ENCODE measurements at regions not wholly inside any gene's neighbourhood (a gene's known extent, or its start where the extent isn't known, plus 50 kb on each side); places are given as distances from the start of the nearest gene placed in this dataset.

DNA sequence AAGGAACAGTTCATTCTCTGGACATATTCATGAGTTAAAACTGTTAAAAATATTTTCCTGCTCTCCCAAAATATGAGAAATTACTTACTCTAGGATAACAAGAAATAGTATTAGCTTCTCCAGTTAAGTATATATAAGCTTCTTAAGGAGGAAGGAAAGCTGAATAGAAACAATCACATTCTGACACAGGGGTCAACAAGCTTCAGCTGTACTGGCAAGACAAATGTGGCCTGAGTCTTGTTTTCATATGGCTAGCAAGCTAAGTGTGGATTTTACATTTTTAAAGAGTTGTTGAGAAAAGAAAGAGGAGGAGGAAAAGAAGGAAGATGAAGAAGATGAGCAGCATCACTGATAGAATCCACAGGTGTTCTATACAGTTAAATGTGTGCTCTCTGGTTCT lies 313.8 kb downstream of the ZPLD1 start:
- no peak for DNase-seq (ENCODE audit: low read depth in 2 of 2)

- DNase-seq (ENCODE audit: low read depth in 2 of 2): no peak
Observed at GRCh38 chr3:102750322-102750721, 315.5 kb downstream of the ZPLD1 start.

- DNase-seq (ENCODE audit: low read depth in 2 of 2): no peak
Observed at GRCh38 chr3:102753901-102754300, 319.1 kb downstream of the ZPLD1 start.

- DNase-seq (ENCODE audit: low read depth in 2 of 2): no peak
Observed at GRCh38 chr3:102756706-102757105, 321.9 kb downstream of the ZPLD1 start.

GRCh38 chr3:102757950-102758349 lies 323.1 kb downstream of the ZPLD1 start:
- DNase-seq (ENCODE audit: low read depth in 2 of 2): no peak

GRCh38 chr3:102761766-102762165 lies 327.0 kb downstream of the ZPLD1 start:
- DNase-seq (ENCODE audit: low read depth in 2 of 2): no peak

DNA sequence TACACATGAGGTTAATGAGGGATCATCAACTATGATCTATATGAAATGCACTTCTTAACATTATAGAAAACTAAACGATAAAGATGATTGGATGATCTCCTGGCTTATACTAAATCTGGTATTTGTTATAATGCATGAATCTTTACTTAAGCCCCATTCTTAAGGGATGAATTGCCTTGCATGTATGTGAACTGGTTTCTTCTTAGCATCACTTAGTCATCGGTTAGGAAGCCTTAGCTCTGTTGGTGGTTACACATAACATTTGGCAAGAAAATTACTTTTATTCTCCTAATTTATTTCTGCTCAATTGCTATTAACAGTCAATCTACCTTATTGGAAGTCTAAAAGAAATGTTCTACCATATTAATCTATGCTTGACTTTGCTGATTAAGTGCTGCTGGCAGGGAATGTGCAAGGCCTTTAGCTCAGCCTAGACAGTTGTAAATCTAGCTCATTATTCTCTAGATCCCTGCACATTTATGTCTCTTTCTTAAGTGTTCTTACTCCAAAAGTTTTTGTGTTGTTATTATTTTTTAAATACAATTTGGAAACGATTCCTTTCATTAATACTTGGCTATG lies 356.0 kb downstream of the ZPLD1 start:
- DNase-seq (ENCODE audit: low read depth in 2 of 2): no peak

- no peak for DNase-seq (ENCODE audit: low read depth in 2 of 2)
Observed at GRCh38 chr3:102791641-102792589, 357.1 kb downstream of the ZPLD1 start.

- no peak for DNase-seq (ENCODE audit: low read depth in 2 of 2)
Observed at GRCh38 chr3:102796804-102797203, 362.0 kb downstream of the ZPLD1 start.

GRCh38 chr3:102802819-102803420 lies 368.1 kb downstream of the ZPLD1 start:
- no peak for DNase-seq (ENCODE audit: low read depth in 2 of 2)

- DNase-seq (ENCODE audit: low read depth in 2 of 2): no peak
Observed at GRCh38 chr3:102810937-102811336, 376.1 kb downstream of the ZPLD1 start.

DNA sequence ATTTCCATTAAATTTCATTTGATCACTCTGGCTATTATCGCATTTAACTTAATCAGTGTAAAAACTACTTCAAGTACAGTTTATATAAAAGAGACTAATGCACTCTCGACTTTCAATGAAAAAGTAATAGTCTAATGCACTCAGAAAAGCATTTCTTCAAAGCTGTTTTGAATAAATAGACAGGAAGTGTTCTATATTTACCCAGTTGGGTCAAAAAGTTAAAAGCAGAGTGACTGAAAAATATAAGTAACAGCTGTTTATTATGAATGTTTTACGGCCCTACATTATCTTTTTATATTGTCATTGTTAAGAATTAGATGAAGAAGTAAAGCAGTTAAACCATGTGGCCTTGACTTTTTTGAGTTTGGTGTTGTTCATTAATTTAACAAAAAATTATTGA lies 391.8 kb downstream of the ZPLD1 start:
- no peak for DNase-seq (ENCODE audit: low read depth in 2 of 2)

- no peak for DNase-seq (ENCODE audit: low read depth in 2 of 2)
Observed at GRCh38 chr3:102827386-102827785, 392.6 kb downstream of the ZPLD1 start.

DNA sequence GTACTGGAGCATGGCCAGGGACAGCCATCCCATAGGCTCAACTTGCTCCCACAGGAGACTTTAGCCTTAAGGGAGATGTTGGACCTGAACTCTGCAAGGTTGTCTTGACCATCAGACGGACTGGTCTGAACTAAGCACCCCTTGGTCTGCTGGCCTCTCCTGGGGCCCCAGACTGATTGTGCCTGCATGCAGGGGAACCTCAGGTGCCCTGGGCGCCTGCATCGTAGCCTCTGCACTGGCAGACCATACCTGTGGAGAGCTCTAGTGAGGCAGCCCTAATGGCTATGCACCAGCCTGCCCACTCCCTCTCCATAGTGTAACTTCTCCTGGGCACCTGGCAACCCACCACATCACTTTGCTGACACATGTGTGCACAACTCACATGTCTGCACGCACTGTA lies 395.6 kb downstream of the ZPLD1 start:
- no peak for DNase-seq (ENCODE audit: low read depth in 2 of 2)

- no peak for DNase-seq (ENCODE audit: low read depth in 2 of 2)
Observed at GRCh38 chr3:102841866-102842265, 407.1 kb downstream of the ZPLD1 start.

- DNase-seq (ENCODE audit: low read depth in 2 of 2): no peak
Observed at GRCh38 chr3:102866845-102867244, 432.0 kb downstream of the ZPLD1 start.

DNA sequence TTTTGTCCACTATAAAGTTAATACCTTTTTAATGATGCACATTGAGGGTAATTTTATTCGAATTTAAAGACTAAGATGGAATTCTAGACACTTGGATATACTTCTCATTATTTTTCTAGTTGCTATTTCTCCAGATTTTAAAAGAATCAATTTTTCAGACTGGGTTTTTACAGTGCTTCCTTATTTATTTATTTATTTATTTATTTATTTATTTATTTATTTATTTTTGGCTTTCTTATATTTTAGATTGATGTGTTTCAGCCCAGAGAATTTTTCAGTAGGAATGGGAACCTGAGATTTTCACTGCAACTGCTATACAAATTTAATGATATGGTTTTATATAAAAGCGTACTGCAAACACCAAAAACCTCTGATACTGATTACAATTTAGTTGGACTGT lies 448.7 kb downstream of the ZPLD1 start:
- DNase-seq (ENCODE audit: low read depth in 2 of 2): no peak

DNA sequence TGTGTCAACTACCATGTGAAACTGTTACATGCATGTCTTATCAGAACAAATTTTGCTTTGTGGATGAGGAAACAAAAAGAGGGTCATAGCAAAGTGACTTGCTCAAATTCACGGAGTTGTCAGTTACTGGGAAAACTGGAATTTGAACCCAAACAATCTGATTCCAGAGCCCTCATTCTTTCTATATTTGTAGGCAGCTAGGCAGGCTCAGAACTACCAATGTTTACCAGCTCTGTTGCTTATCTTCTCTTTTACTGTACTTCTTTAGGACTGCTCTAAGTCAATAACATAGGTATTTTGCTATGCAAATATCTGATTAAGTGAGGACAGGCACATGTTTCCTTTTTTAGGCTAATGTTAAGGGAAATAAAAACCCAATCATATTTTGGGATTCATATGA lies 450.5 kb downstream of the ZPLD1 start:
- DNase-seq (ENCODE audit: low read depth in 2 of 2): no peak

DNA sequence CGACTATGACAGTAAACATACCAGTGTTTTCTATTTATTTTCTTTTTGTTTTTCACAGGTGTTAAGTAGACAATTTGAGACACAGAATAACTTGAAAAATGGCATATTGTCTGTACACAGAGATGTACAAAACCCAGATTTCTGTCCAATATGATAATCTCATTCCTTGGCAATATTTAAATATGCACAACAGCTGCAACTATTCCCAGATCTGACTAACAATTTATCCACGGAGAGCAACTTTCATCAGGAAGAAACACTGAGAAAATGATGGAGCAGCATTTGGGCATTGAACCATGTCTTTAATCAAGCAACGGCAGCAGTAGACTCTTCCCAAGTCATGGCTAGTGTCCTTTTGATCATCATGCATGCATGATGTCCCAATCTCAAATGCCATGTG lies 452.6 kb downstream of the ZPLD1 start:
- no peak for DNase-seq (ENCODE audit: low read depth in 2 of 2)

DNA sequence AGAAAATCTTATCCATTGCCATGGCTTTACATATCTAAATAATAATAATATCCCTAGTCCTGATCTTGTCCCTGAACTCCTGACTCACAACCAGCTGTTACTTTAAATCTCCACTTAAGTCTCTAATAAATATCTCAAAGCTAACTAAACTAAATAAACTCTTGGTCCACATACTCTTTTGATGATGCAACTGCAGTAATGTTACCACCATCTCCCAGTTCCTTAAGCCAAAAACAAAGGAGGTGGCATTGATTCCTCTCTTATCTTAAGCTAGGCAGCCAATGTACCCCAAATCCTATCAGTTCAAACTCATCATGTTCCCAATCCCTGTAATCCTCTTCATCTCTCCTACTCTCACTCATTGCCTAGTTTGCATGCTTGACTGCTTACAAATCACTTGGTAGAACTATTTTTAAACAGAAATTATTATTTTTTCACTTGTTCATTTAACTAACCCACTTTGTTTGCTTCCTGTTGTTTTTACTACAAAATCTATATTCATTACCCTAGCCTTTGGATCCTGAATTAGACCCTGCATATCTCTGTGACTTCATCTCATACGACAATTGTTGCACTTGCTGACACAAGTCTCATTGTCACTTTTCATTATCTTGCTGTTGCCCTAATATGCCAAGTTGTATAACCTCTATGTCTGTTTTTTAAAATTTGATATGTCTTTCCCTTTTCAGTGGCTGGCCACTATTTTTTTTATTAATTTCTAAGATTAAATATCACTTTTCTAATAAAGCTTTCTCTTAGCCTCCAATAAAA lies 462.2 kb downstream of the ZPLD1 start:
- DNase-seq (ENCODE audit: low read depth in 2 of 2): no peak

DNA sequence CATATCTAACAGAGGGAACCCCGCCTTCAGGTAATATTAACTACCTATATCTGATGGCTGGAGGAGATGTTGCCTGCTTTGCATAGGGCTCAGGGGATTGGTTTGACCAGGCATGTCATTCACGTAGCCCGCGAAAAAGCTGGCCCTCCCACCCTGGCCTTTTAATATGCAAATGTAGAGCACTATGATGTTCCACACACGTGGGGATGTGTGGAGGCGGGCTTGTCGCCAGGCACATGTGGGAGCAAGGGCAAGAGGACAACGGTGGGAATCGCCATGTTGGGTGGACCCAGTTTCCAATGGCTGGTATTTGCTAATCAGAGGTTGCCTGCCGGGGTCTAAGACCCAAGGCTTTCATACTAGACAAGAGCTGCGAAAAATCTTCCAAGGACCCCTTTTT lies 469.8 kb downstream of the ZPLD1 start:
- no peak for DNase-seq (ENCODE audit: low read depth in 2 of 2)

GRCh38 chr3:102905811-102906210 lies 471.0 kb downstream of the ZPLD1 start:
- DNase-seq (ENCODE audit: low read depth in 2 of 2): no peak
